HEK293T (cell line): ENCODE measurements at regions not wholly inside any gene's neighbourhood (a gene's known extent, or its start where the extent isn't known, plus 50 kb on each side); places are given as distances from the start of the nearest gene placed in this dataset.

Experiments
- SP1 ChIP-seq: fragments of 450-650 bp; IDR thresholded peaks from 2 replicates; pipeline ENCODE4 v1.6.1; 2017
- SUZ12 ChIP-seq: fragments of 450-650 bp; IDR thresholded peaks from 2 replicates; pipeline ENCODE4 v1.6.1; 2016; ENCODE audit warnings: mild to moderate bottlenecking

DNA sequence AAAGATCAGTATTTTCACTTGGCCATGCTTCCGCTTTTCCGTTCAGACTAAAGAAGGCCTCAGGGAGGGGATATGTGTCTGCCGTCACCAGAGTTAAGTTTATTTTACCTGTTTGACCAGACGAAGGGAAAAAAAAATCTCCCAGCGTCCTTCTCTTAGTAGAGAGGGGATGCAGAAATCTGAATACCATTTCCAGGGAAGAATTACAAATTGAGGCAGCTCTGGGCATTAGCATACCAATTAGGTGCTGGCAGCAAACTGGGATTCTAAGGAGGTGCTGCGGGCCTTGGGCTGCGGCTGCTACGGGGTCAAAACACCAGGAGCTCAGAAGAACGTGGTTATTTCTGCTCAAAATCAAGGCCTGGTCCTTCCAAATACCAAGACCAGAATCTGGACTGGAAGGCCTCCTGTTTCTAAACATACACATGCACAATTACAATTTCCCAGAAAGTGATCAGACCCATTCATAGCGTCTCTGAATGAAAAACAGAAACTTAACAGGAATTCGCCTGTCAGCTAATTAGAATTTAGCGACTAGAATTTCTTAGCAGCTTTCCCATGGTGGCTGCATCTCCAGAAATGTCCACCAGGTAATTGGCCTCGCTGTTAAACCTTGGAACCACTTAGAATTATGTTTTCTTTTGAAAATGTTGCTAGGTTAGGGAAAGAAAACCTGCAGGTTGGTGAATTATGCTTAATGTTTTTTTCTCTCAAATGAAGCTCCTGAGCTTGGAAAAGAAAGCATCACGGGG is 617.0 kb downstream of the VRK1 start:
- TF ChIP-seq SP1 = no peak
- no peak for TF ChIP-seq SUZ12
